ENCODE measurements at regions not wholly inside any gene's neighbourhood (a gene's known extent, or its start where the extent isn't known, plus 50 kb on each side); places are given as distances from the start of the nearest gene placed in this dataset.
"Not testable (repeated sequence)": the region's sequence is repeated elsewhere in the genome, so short reads cannot be mapped to it uniquely, and the experiment has no call there.

DNA sequence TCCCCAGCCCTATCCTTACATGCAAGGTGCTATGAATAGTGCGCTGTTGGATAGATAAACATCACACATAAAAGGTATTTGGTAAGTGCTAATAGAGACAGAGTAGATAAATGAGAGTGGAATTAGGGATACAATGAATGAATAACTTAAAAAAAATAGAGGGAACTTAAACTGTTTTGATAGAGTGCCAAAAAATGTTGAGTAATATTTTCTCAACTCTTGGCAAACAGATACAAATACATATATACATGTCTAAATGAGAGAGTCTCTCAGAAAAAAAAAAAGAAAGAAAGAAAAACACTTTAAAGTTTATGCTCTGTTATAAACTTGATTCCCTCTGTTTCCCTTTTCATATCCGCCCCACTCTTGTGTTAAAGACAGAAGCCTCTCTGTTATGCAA is 667.4 kb downstream of the ROBO2 start:
- H3K27me3 ChIP-seq (ENCODE audit: control insufficient read depth, insufficient read depth) = no peaks in the 10 kb centered on the region
- no peak overlapping the region for H3K4me3 ChIP-seq (ENCODE audit: low read length)
- DNase-seq (no peak), ATAC-seq (no peak)
- 77% methylated on average over 2 of the region's 2 CpGs for WGBS
- no peak overlapping the region for H3K27ac ChIP-seq (ENCODE audit: low read length)
- intact Hi-C loops (cut with DNase I) = no loop called here
- H3K4me1 ChIP-seq (ENCODE audit: control insufficient read depth, insufficient read depth, low read length) = no peaks in the 10 kb centered on the region
- no peaks in the 10 kb centered on the region for H3K9me3 ChIP-seq (ENCODE audit: control insufficient read depth, low read length)

DNA sequence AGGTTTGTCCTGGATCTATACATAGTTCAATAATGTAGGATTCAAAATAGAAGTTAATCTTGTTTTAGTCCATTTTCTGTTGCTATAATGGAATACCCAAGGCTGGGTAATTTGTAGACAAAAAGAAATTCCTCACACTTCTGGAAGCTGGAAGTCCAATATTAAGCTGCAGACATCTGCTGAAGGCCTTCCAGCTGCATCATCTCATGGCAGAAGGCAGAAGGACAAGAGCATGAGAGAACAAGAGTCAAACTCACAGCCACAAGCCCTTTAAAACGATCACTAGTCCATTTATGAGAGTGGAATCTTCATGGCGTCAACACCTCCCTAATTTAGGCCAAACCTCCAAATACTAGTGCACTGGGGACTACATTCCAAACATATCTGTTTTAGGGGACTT is 669.3 kb downstream of the ROBO2 start:
- no peak for DNase-seq
- Histone ChIP-seq H3K27ac (ENCODE audit: low read length) (no peak overlapping the region), H3K4me1 (ENCODE audit: control insufficient read depth, insufficient read depth, low read length) (no peaks in the 10 kb centered on the region), H3K27me3 (ENCODE audit: control insufficient read depth, insufficient read depth) (no peaks in the 10 kb centered on the region), H3K9me3 (ENCODE audit: control insufficient read depth, low read length) (no peaks in the 10 kb centered on the region), H3K4me3 (ENCODE audit: low read length) (no peak overlapping the region)
- no peak for ATAC-seq
- 56% methylated on average over 2 of the region's 2 CpGs for WGBS
- intact Hi-C loops (cut with DNase I) = no loop called here

DNA sequence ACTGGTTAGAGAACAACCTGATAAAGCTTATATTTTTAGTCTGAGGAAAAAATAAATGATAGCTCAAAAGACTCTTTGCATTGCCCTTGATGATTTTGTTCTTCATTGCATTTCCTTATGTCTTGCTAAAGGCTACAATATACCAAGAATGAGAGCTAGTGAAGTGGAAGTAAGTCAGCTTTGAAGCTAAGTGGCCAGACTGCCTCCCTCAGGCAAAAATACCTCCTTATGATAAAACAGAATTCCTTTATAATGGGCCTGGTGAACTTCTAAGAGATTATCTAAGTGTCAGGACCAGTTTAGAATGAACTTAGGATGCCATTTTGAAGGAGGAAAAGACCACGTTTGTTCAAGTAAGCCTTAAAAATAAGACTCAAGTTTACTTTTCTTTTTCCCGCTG is 678.4 kb downstream of the ROBO2 start:
- DNase-seq = no peak
- no peak overlapping the region for H3K27ac ChIP-seq (ENCODE audit: low read length)
- no peaks in the 10 kb centered on the region for H3K27me3 ChIP-seq (ENCODE audit: control insufficient read depth, insufficient read depth)
- no peaks in the 10 kb centered on the region for H3K9me3 ChIP-seq (ENCODE audit: control insufficient read depth, low read length)
- WGBS = 56% methylated on average over 2 of the region's 2 CpGs
- no peak for ATAC-seq
- H3K4me3 ChIP-seq (ENCODE audit: low read length) = no peak overlapping the region
- H3K4me1 ChIP-seq (ENCODE audit: control insufficient read depth, insufficient read depth, low read length) = no peaks in the 10 kb centered on the region
- intact Hi-C loops (cut with DNase I) = no loop called here

DNA sequence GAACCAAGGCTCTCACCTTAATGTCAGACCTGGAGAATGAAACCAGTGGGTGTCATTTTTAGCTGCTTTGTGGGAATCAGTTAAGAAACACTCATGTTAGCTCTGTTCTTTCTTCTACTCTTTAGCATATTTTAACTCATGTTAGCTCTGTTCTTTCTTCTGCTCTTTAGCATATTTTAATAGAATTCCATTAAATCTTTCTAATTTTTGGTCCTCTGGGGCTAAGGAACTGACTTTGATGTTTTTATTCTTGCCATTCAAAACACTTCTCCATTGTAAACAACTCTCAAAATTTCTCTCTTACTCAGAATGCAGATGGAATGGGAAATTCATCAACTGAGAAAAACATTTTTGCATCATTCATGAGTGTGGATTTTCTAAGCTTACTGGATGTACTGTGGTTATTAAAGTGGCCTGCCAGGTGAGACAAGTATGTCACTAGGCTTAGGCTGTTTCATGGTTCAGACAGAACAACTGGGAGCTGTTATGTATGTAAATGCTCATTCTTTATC is 680.6 kb downstream of the ROBO2 start:
- Histone ChIP-seq H3K27ac (ENCODE audit: low read length) (no peak overlapping the region), H3K4me3 (ENCODE audit: low read length) (no peak overlapping the region), H3K9me3 (ENCODE audit: control insufficient read depth, low read length) (no peaks in the 10 kb centered on the region), H3K4me1 (ENCODE audit: control insufficient read depth, insufficient read depth, low read length) (no peaks in the 10 kb centered on the region), H3K27me3 (ENCODE audit: control insufficient read depth, insufficient read depth) (no peaks in the 10 kb centered on the region)
- DNase-seq = no peak
- intact Hi-C loops (cut with DNase I) = no loop called here
- no peak for ATAC-seq

DNA sequence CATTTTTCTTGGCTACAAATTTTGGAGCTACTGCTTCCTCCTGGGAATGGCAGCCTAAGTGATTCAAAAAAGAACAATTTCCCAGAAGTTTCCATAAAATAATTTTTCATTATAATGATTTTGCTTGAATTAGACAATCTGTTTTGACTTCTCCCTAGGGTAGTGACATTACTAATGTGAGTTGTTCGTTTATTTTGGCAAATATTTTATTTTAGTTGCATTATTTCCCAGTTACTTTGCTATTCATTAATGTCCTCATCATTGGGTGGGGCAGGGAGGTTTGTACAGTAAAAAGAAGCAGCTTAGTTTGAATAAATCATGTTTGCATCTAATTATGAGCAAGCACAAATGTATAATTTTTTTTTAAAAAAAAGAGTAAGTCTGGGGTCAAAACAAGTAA is 686.6 kb downstream of the ROBO2 start:
- DNase-seq (no peak), ATAC-seq (peak; percentile 63 to 86)
- WGBS = 24% methylated on average over 1 of the region's 1 CpG
- Histone ChIP-seq H3K4me1 (ENCODE audit: control insufficient read depth, insufficient read depth, low read length) (no peaks in the 10 kb centered on the region), H3K4me3 (ENCODE audit: low read length) (no peak overlapping the region), H3K9me3 (ENCODE audit: control insufficient read depth, low read length) (no peaks in the 10 kb centered on the region), H3K27ac (ENCODE audit: low read length) (no peak overlapping the region), H3K27me3 (ENCODE audit: control insufficient read depth, insufficient read depth) (no peaks in the 10 kb centered on the region)
- intact Hi-C loops (cut with DNase I) = no loop called here

DNA sequence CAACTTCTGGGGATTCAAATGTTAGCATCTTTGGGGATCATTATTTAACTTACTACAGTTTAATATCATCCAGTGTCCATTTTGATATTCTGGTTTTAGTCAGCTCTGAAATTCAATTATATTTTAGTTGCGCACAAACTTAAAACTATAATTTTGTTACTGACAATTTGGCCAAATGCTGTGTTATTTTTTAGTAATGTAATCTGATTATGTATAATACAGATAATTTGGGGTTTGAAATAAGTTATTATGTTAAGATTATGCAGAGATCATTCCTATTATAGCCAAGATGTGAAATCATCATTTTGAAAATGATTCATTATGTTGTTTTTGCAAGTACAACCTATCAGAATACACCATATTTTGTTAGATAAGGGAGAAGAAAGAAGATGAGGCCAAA is 706.1 kb downstream of the ROBO2 start:
- ATAC-seq = no peak
- intact Hi-C loops (cut with DNase I) = no loop called here

DNA sequence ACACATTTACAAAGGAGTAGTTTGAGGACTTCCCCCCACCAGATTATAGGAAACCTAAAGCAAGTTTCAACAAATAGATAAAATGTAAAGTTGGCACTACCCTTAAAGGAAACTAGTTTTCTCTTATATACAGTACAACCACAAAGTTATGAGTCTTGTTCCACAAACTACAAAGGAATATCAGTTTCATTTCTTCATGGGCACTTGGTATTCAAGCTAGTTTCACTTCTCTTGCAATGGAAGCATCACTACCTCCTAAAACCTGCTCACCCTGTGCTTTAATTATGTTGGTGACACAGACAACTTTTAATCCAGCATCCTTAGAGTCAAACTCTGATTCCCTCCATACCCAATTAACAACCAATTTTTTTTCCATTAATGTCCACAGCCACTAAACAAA is 707.0 kb downstream of the ROBO2 start:
- intact Hi-C loops (cut with DNase I) = no loop called here
- ATAC-seq = no peak
- no peak overlapping the region for H3K27ac ChIP-seq (ENCODE audit: low read length)
- DNase-seq = no peak
- H3K9me3 ChIP-seq (ENCODE audit: control insufficient read depth, low read length) = no peaks in the 10 kb centered on the region
- no peak overlapping the region for H3K4me3 ChIP-seq (ENCODE audit: low read length)
- no peaks in the 10 kb centered on the region for H3K4me1 ChIP-seq (ENCODE audit: control insufficient read depth, insufficient read depth, low read length)
- no peaks in the 10 kb centered on the region for H3K27me3 ChIP-seq (ENCODE audit: control insufficient read depth, insufficient read depth)

More for the DNA sequence above, 706.1 kb downstream of the ROBO2 start:
- Histone ChIP-seq H3K27ac (ENCODE audit: low read length) (no peak overlapping the region), H3K27me3 (ENCODE audit: control insufficient read depth, insufficient read depth) (no peaks in the 10 kb centered on the region), H3K9me3 (ENCODE audit: control insufficient read depth, low read length) (no peaks in the 10 kb centered on the region), H3K4me1 (ENCODE audit: control insufficient read depth, insufficient read depth, low read length) (no peaks in the 10 kb centered on the region), H3K4me3 (ENCODE audit: low read length) (no peak overlapping the region)
- WGBS = 87% methylated on average over 1 of the region's 1 CpG
- DNase-seq = no peak

DNA sequence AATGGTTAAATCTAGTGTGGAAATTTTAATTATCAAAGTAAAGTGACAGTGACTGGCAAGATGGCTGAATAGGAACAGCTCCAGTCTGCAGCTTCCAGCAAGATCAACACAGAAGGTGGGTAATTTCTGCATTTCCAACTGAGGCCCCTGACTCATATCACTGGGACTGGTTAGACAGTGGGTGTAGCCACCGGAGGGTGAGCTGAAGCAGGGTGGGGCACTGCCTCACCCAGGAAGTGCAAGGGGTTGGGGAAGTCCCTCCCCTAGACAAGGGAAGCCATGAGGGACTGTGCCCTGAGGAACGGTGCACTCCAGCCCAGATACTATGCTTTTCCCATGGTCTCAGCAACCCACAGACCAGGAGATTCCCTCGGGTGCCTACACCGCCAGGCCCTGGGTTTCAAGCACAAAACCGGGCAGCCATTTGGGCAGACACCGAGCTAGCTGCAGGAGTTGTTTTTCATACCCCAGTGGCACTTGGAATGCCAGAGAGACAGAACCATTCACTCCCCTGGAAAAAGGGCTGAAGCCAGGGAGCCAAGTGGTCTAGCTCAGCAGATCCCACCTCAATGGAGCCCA is 716.6 kb downstream of the ROBO2 start:
- H3K27me3 ChIP-seq (ENCODE audit: control insufficient read depth, insufficient read depth); DNase-seq; H3K4me1 ChIP-seq (ENCODE audit: control insufficient read depth, insufficient read depth, low read length); ATAC-seq; intact Hi-C loops (cut with DNase I); H3K9me3 ChIP-seq (ENCODE audit: control insufficient read depth, low read length); H3K27ac ChIP-seq (ENCODE audit: low read length); H3K4me3 ChIP-seq (ENCODE audit: low read length): not testable (repeated sequence)
- WGBS = 90% methylated on average over 6 of the region's 6 CpGs

DNA sequence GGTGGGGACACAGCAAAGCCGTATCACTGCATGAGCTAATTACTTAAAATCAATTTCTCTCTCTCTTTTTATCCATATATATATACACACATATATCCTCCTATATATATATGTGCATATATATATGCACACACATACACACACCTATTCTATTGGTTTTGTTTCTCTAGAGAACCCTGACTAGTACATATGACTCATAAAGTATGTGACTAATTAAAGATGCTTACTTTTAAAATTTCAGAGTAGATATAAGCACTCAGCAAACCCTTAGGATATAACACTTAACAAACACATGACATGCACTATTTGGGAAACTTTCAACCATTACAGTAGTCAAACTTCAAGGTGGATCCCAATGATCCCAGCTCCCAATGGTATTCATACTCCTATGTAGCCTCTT is 732.6 kb downstream of the ROBO2 start:
- DNase-seq (no peak), ATAC-seq (no peak)
- Histone ChIP-seq H3K9me3 (ENCODE audit: control insufficient read depth, low read length) (no peaks in the 10 kb centered on the region), H3K27ac (ENCODE audit: low read length) (no peak overlapping the region), H3K27me3 (ENCODE audit: control insufficient read depth, insufficient read depth) (no peaks in the 10 kb centered on the region), H3K4me1 (ENCODE audit: control insufficient read depth, insufficient read depth, low read length) (no peaks in the 10 kb centered on the region), H3K4me3 (ENCODE audit: low read length) (no peak overlapping the region)
- 76% methylated on average over 1 of the region's 1 CpG for WGBS
- intact Hi-C loops (cut with DNase I) = no loop called here

DNA sequence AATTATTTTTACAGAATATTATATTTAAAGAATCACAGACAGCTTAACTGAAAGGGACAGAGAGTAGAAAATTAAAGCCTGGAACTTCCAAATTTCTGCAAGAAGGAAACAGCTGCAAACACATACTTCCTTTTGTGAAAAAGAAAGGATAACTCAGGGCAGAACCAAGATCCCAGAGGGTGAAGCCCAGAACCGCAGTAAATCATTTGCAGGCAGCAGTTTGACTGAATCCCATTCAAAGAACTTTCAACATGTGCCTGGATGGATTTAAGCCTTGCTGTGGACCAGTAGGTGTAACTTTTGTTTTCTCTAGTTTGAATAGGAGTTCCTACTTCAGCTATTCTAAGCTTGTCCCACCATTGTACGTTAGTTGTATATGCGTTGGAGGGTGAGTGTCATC is 733.2 kb downstream of the ROBO2 start:
- intact Hi-C loops (cut with DNase I) = no loop called here
- Histone ChIP-seq H3K4me3 (ENCODE audit: low read length) (no peak overlapping the region), H3K4me1 (ENCODE audit: control insufficient read depth, insufficient read depth, low read length) (no peaks in the 10 kb centered on the region), H3K9me3 (ENCODE audit: control insufficient read depth, low read length) (no peaks in the 10 kb centered on the region), H3K27me3 (ENCODE audit: control insufficient read depth, insufficient read depth) (no peaks in the 10 kb centered on the region), H3K27ac (ENCODE audit: low read length) (no peak overlapping the region)
- ATAC-seq (no peak), DNase-seq (no peak)
- WGBS = 74% methylated on average over 3 of the region's 3 CpGs

DNA sequence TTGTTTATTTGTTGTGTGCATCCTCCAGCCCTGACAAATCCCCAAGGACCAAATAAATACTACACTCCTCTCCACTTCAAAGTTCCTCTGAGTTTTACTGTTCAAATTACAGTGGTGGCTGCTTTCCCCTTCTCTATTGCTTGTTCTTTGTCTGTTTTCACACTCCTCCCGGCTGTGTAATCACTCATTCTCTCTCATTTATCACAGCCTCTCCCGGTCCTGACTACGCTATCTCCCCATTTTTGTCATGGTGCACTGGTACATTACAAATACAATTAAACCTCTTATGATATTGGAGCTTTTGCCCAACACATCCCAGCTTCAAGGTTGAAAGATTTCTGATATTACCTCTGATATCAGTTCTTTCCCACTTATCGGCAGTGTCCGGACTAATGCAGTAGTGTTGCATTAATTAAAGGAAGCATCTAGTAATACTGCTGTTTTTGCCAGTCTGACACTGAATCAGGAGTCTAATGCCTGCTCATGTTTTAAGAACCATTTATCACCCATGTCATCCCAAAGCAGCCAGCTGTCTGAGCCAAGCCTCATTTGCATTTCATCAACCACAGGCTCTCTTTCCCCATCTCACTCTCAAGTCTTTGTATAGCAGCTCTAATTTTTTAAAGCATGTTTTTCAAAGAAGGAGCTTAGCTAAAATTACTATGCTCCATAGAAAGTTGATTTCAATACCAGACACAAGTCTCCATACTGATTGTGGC is 740.5 kb downstream of the ROBO2 start:
- H3K9me3 ChIP-seq (ENCODE audit: control insufficient read depth, low read length) = no peaks in the 10 kb centered on the region
- DNase-seq = no peak
- WGBS = 45% methylated on average over 5 of the region's 5 CpGs
- H3K4me3 ChIP-seq (ENCODE audit: low read length) = no peak overlapping the region
- H3K27me3 ChIP-seq (ENCODE audit: control insufficient read depth, insufficient read depth) = no peaks in the 10 kb centered on the region
- H3K27ac ChIP-seq (ENCODE audit: low read length) = no peak overlapping the region
- H3K4me1 ChIP-seq (ENCODE audit: control insufficient read depth, insufficient read depth, low read length) = no peaks in the 10 kb centered on the region
- intact Hi-C loops (cut with DNase I) = no loop called here
- no peak for ATAC-seq

DNA sequence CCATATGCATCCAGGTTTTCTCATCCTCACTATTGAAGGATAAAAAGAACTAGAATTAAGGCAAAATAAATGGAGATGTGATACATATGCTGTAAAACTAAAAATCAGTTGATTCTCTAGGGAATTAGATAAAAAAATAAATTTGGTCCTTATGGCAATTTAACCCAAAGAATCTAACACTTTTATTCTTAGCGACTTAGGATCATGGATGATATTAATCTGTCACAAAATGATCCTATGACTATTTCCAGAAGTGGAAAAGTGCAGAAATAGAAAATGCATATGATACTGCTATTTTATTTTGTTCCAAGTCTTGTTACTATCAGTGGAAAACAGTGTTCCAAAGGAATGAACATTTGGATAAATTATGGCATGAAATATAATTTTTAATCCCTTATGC is 746.3 kb downstream of the ROBO2 start:
- 60% methylated on average over 1 of the region's 1 CpG for WGBS
- no peaks in the 10 kb centered on the region for H3K27me3 ChIP-seq (ENCODE audit: control insufficient read depth, insufficient read depth)

More for the DNA sequence above, 746.3 kb downstream of the ROBO2 start:
- Histone ChIP-seq H3K4me3 (ENCODE audit: low read length) (no peak overlapping the region), H3K4me1 (ENCODE audit: control insufficient read depth, insufficient read depth, low read length) (no peaks in the 10 kb centered on the region), H3K9me3 (ENCODE audit: control insufficient read depth, low read length) (no peaks in the 10 kb centered on the region), H3K27ac (ENCODE audit: low read length) (no peak overlapping the region)
- DNase-seq (no peak), ATAC-seq (no peak)
- intact Hi-C loops (cut with DNase I) = no loop called here
